ENCODE measurements at regions not wholly inside any gene's neighbourhood (a gene's known extent, or its start where the extent isn't known, plus 50 kb on each side); places are given as distances from the start of the nearest gene placed in this dataset.

GRCh38 chr1:70553567-70553956 lies 142.5 kb downstream of the CTH start:
- no peak for DNase-seq (ENCODE audit: low read depth in 2 of 2)
- TF ChIP-seq, protein P1, sequence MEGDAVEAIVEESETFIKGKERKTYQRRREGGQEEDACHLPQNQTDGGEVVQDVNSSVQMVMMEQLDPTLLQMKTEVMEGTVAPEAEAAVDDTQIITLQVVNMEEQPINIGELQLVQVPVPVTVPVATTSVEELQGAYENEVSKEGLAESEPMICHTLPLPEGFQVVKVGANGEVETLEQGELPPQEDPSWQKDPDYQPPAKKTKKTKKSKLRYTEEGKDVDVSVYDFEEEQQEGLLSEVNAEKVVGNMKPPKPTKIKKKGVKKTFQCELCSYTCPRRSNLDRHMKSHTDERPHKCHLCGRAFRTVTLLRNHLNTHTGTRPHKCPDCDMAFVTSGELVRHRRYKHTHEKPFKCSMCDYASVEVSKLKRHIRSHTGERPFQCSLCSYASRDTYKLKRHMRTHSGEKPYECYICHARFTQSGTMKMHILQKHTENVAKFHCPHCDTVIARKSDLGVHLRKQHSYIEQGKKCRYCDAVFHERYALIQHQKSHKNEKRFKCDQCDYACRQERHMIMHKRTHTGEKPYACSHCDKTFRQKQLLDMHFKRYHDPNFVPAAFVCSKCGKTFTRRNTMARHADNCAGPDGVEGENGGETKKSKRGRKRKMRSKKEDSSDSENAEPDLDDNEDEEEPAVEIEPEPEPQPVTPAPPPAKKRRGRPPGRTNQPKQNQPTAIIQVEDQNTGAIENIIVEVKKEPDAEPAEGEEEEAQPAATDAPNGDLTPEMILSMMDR (IDR thresholded peaks at IDR 0.05; ENCODE audit: low read depth, low read length), result no peak
- H3K4me3 ChIP-seq (replicated peaks in 1 of 2; ENCODE audit: low read depth in 2 of 2, low read length in 2 of 2), result no peak overlapping the region

DNA sequence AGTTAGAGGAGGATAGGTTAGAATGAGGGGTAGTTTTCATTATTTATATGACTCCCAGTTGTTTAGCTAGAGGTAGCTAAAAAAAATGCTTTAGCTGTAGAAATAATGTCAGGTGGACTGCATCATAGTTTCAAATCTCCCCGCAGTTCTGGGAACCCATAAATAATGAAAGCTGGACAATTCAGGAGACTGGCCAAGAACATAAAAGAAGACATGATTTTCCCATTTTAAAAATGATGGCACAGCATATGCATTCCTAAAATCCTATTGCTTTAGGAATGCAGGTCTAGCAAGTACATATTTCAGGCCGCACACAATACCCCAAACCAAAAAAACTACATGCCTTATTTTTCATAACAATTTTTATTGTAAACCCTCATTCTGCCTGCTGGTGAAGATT lies 143.3 kb downstream of the CTH start:
- no peak overlapping the region for H3K4me3 ChIP-seq (replicated peaks in 1 of 2; ENCODE audit: low read depth in 2 of 2, low read length in 2 of 2)
- TF ChIP-seq, protein P1 (IDR thresholded peaks at IDR 0.05; ENCODE audit: low read depth, low read length), result no peak
- DNase-seq (ENCODE audit: low read depth in 2 of 2), result no peak

- no peak overlapping the region for H3K4me3 ChIP-seq (replicated peaks in 1 of 2; ENCODE audit: low read depth in 2 of 2, low read length in 2 of 2)
- no peak for DNase-seq (ENCODE audit: low read depth in 2 of 2)
- TF ChIP-seq, protein P1 (IDR thresholded peaks at IDR 0.05; ENCODE audit: low read depth, low read length), result no peak
Measured at GRCh38 chr1:70556541-70556940, 145.5 kb downstream of the CTH start.

DNA sequence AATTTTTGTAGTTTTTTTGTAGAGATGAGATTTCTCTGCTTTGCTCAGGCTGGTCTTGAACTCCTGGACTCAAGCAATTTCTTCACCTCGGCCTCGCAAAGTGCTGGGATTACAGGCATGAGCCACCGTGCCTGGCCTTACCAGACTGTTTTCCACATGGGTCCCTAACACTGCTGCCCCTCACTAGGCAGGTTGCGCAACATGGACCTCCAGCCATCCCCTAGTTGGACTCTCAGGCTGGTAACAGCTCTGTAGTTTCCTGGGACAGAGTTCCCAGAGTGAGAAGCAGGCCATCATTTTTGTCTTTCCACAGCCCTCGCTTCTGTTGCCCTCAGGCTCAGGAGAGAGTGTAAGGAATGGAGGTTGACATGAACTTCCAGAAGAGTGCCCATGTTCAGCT lies 156.1 kb downstream of the CTH start:
- TF ChIP-seq, protein P1 (IDR thresholded peaks at IDR 0.05; ENCODE audit: low read depth, low read length), result no peak
- DNase-seq (ENCODE audit: low read depth in 2 of 2), result no peak
- H3K4me3 ChIP-seq (replicated peaks in 1 of 2; ENCODE audit: low read depth in 2 of 2, low read length in 2 of 2), result no peak overlapping the region

- no peak overlapping the region for H3K4me3 ChIP-seq (replicated peaks in 1 of 2; ENCODE audit: low read depth in 2 of 2, low read length in 2 of 2)
- TF ChIP-seq, protein P1 (IDR thresholded peaks at IDR 0.05; ENCODE audit: low read depth, low read length), result no peak
- no peak for DNase-seq (ENCODE audit: low read depth in 2 of 2)
Measured at GRCh38 chr1:70571191-70571590, 160.1 kb downstream of the CTH start.

- H3K4me3 ChIP-seq (replicated peaks in 1 of 2; ENCODE audit: low read depth in 2 of 2, low read length in 2 of 2), result no peak overlapping the region
- DNase-seq (ENCODE audit: low read depth in 2 of 2), result no peak
- TF ChIP-seq, protein P1 (IDR thresholded peaks at IDR 0.05; ENCODE audit: low read depth, low read length), result no peak
Measured at GRCh38 chr1:70573317-70573843, 162.3 kb downstream of the CTH start.

GRCh38 chr1:70581661-70582060 lies 170.6 kb downstream of the CTH start:
- no peak for DNase-seq (ENCODE audit: low read depth in 2 of 2)
- H3K4me3 ChIP-seq (replicated peaks in 1 of 2; ENCODE audit: low read depth in 2 of 2, low read length in 2 of 2), result no peak overlapping the region
- TF ChIP-seq, protein P1 (IDR thresholded peaks at IDR 0.05; ENCODE audit: low read depth, low read length), result no peak
